ENCODE measurements at regions not wholly inside any gene's neighbourhood (a gene's known extent, or its start where the extent isn't known, plus 50 kb on each side); places are given as distances from the start of the nearest gene placed in this dataset.

- DNase-seq (ENCODE audit: low read depth) = no peak
- TF ChIP-seq, protein P1, sequence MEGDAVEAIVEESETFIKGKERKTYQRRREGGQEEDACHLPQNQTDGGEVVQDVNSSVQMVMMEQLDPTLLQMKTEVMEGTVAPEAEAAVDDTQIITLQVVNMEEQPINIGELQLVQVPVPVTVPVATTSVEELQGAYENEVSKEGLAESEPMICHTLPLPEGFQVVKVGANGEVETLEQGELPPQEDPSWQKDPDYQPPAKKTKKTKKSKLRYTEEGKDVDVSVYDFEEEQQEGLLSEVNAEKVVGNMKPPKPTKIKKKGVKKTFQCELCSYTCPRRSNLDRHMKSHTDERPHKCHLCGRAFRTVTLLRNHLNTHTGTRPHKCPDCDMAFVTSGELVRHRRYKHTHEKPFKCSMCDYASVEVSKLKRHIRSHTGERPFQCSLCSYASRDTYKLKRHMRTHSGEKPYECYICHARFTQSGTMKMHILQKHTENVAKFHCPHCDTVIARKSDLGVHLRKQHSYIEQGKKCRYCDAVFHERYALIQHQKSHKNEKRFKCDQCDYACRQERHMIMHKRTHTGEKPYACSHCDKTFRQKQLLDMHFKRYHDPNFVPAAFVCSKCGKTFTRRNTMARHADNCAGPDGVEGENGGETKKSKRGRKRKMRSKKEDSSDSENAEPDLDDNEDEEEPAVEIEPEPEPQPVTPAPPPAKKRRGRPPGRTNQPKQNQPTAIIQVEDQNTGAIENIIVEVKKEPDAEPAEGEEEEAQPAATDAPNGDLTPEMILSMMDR (conservative IDR thresholded peaks at IDR 0.05; ENCODE audit: low read depth, low read length) = no peak
- no peak overlapping the region for H3K4me3 ChIP-seq (ENCODE audit: low read length)
Measured at GRCh38 chr15:70351391-70351790, 253.7 kb upstream of the TLE3 start.

GRCh38 chr15:70348581-70349344, 251.0 kb upstream of the TLE3 start:
- H3K4me3 ChIP-seq (ENCODE audit: low read length) = no peak overlapping the region
- DNase-seq (ENCODE audit: low read depth) = no peak
- TF ChIP-seq, protein P1 (conservative IDR thresholded peaks at IDR 0.05; ENCODE audit: low read depth, low read length) = no peak

- no peak overlapping the region for H3K4me3 ChIP-seq (ENCODE audit: low read length)
- DNase-seq (ENCODE audit: low read depth) = no peak
- TF ChIP-seq, protein P1 (conservative IDR thresholded peaks at IDR 0.05; ENCODE audit: low read depth, low read length) = no peak
Measured at GRCh38 chr15:70348226-70348543, 250.5 kb upstream of the TLE3 start.

DNA sequence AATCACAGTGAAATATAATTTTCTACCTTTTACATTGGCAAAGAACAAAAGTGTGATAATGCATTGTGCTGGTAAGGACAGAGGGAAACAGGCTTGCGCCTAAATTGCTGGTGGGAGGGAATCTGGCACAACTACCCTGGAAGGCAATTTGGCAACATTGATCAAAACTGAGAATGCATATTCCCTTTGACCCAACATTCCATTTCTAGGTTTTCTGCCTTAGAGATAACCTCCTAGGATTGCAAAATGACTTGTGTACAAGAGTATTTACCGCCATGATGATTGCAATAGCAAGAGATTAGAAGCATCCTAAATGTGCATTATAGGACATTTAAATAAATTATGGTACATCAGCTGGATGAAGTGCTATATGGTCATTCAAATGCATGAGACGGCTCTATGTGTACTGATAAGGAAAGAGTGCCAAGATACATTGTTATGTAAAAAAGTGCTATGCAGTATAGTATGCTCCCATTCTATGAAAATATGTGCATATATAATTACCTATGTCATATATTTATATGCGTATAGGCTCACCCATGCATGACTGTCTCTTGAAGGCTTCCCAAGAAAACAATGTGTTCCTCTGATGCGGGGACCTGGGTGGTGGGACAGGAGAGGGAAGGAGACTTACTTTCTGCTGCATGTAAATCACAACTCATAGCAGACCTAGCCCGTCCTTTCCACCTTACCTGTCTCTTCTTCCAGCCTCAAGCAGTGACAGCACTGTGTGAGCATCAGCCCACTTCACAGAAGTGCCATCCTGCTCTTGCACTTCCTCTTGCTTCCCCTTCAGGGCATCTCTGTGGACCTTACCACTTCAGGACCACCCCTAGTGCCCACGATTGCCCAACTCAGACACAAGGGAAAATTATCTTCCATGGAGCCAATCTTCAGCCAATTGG, 249.9 kb upstream of the TLE3 start:
- TF ChIP-seq, protein P1 (conservative IDR thresholded peaks at IDR 0.05; ENCODE audit: low read depth, low read length) = no peak
- no peak overlapping the region for H3K4me3 ChIP-seq (ENCODE audit: low read length)
- no peak for DNase-seq (ENCODE audit: low read depth)

DNA sequence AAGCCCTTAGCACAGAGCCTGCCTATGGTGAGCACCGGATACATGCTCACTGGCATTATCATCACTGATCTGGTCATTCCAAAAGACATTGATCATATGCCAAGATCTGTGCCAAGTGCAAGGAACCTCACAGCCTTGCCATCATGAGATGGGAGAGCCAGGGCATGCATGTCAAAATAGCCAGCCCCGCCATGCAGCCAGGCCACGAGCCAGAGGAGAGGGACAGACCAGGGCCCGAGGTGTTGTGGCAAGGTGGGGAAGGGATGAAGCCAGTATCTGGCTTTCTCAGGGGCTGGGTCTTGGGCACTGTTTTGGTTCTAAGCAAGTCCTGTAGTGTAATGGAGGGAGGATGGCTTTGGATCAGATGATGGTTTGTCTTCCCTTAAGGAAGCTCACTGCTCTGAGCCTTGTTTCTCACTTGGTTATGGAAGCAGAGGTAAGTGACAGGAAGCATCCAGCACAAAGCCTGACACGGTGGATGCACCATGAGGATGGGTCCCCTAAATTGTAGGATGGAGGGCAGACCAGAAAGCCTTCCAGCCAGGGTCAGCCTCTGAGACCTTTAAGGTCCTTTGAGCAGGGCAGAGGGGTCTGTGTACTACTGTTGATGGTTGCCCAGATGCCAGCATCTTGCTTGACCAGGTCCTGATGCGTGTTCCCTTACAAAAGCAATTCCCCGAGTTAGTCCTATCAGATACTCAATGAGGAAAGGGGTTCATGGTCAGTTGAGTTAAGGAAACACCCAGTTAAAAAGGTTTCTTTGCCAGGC, 247.7 kb upstream of the TLE3 start:
- no peak overlapping the region for H3K4me3 ChIP-seq (ENCODE audit: low read length)
- DNase-seq (ENCODE audit: low read depth) = no peak
- TF ChIP-seq, protein P1 (conservative IDR thresholded peaks at IDR 0.05; ENCODE audit: low read depth, low read length) = no peak

DNA sequence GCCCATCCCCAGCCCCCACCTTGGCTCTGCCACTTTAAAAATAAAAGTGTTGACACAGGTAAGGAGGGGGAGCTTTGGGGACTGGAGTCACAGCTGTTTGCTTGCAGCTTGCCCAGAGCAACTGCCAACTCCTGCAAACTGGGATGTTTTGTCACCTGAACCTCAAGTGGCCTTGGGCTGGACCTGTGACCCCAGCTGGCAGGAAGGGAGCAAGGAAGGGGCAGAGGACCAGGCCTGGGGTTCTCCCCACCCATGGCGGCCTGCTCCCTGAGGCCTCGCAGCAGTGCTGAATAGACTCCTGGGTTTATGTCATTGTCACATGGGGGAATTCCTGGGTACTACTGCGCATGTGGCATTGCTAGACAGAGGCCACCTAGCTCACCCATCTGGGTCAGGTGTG, 246.9 kb upstream of the TLE3 start:
- no peak for DNase-seq (ENCODE audit: low read depth)
- TF ChIP-seq, protein P1 (conservative IDR thresholded peaks at IDR 0.05; ENCODE audit: low read depth, low read length) = no peak

More for the DNA sequence above, 246.9 kb upstream of the TLE3 start:
- no peak overlapping the region for H3K4me3 ChIP-seq (ENCODE audit: low read length)
